ENCODE measurements at regions not wholly inside any gene's neighbourhood (a gene's known extent, or its start where the extent isn't known, plus 50 kb on each side); places are given as distances from the start of the nearest gene placed in this dataset.
"Not testable (repeated sequence)": the region's sequence is repeated elsewhere in the genome, so short reads cannot be mapped to it uniquely, and the experiment has no call there.

GRCh38 chr2:89029257-89029656 is 337.8 kb downstream of the RPIA start:
- DNase-seq (ENCODE audit: low spot score), result peak; percentile 6
- H3K79me2 ChIP-seq (replicated peaks; ENCODE audit: insufficient read depth); H3K27me3 Mint-ChIP-seq (ENCODE audit: insufficient read depth, low read depth, poor library complexity); H3K27ac Mint-ChIP-seq; H3K4me2 ChIP-seq; H3F3A ChIP-seq (replicated peaks; ENCODE audit: low read depth); H3K4me1 Mint-ChIP-seq; H3K9me2 ChIP-seq (ENCODE audit: insufficient read depth); H2AFZ ChIP-seq; H4K20me1 ChIP-seq (replicated peaks; ENCODE audit: insufficient read depth); H3K36me3 Mint-ChIP-seq (ENCODE audit: low read depth); H3K27ac ChIP-seq (ENCODE audit: low read depth); H3K36me3 ChIP-seq (ENCODE audit: insufficient read depth); H3K4me1 ChIP-seq (ENCODE audit: insufficient read depth); H3K4me3 Mint-ChIP-seq; ATAC-seq; H3K27me3 ChIP-seq (ENCODE audit: insufficient read depth); H3K4me3 ChIP-seq; H3K9me3 Mint-ChIP-seq: not testable (repeated sequence)
- TF ChIP-seq CTCF (conservative IDR thresholded peaks at IDR 0.05; ENCODE audit: low read depth in 2 of 2), result peak in 1 of 2 experiments; percentile 22; a peak in 2 of 4 replicates

- not testable (repeated sequence) for H3K27me3 Mint-ChIP-seq (ENCODE audit: insufficient read depth, low read depth, poor library complexity); H3K9me2 ChIP-seq (ENCODE audit: insufficient read depth); H4K20me1 ChIP-seq (replicated peaks; ENCODE audit: insufficient read depth); H3K9me3 Mint-ChIP-seq; H3K4me3 Mint-ChIP-seq; H3K27ac ChIP-seq (ENCODE audit: low read depth); H3F3A ChIP-seq (replicated peaks; ENCODE audit: low read depth); H3K4me2 ChIP-seq; H3K4me3 ChIP-seq; H3K4me1 ChIP-seq (ENCODE audit: insufficient read depth); H3K79me2 ChIP-seq (replicated peaks; ENCODE audit: insufficient read depth); H3K36me3 ChIP-seq (ENCODE audit: insufficient read depth); H3K4me1 Mint-ChIP-seq; H3K27me3 ChIP-seq (ENCODE audit: insufficient read depth); H3K36me3 Mint-ChIP-seq (ENCODE audit: low read depth); H2AFZ ChIP-seq; H3K27ac Mint-ChIP-seq
- TF ChIP-seq CTCF (conservative IDR thresholded peaks at IDR 0.05; ENCODE audit: low read depth in 2 of 2), result peak; percentile 74 to 89
- DNase-seq (ENCODE audit: low spot score) (peak; percentile 83), ATAC-seq (peak; percentile 99)
Observed at GRCh38 chr2:89048138-89049066, 356.9 kb downstream of the RPIA start.

GRCh38 chr2:89058616-89059015 is 367.1 kb downstream of the RPIA start:
- DNase-seq (ENCODE audit: low spot score); H3F3A ChIP-seq (replicated peaks; ENCODE audit: low read depth); H3K27me3 Mint-ChIP-seq (ENCODE audit: insufficient read depth, low read depth, poor library complexity); H3K36me3 ChIP-seq (ENCODE audit: insufficient read depth); H2AFZ ChIP-seq; H4K20me1 ChIP-seq (replicated peaks; ENCODE audit: insufficient read depth); H3K4me3 ChIP-seq; H3K4me1 ChIP-seq (ENCODE audit: insufficient read depth); H3K27ac Mint-ChIP-seq; H3K9me2 ChIP-seq (ENCODE audit: insufficient read depth); H3K27me3 ChIP-seq (ENCODE audit: insufficient read depth); H3K79me2 ChIP-seq (replicated peaks; ENCODE audit: insufficient read depth); ATAC-seq; H3K27ac ChIP-seq (ENCODE audit: low read depth); H3K36me3 Mint-ChIP-seq (ENCODE audit: low read depth); H3K4me1 Mint-ChIP-seq; H3K9me3 Mint-ChIP-seq; H3K4me2 ChIP-seq; H3K4me3 Mint-ChIP-seq: not testable (repeated sequence)

GRCh38 chr2:89061174-89061573 is 369.7 kb downstream of the RPIA start:
- H3K9me3 Mint-ChIP-seq; H3K27me3 Mint-ChIP-seq (ENCODE audit: insufficient read depth, low read depth, poor library complexity): not testable (repeated sequence)

GRCh38 chr2:89076771-89077170 is 385.3 kb downstream of the RPIA start:
- not testable (repeated sequence) for H3K9me2 ChIP-seq (ENCODE audit: insufficient read depth); H3K27me3 ChIP-seq (ENCODE audit: insufficient read depth); H3K36me3 ChIP-seq (ENCODE audit: insufficient read depth); H3F3A ChIP-seq (replicated peaks; ENCODE audit: low read depth); H3K4me1 Mint-ChIP-seq; H3K4me3 ChIP-seq; H3K4me2 ChIP-seq; H3K9me3 Mint-ChIP-seq; H3K4me3 Mint-ChIP-seq; H3K27me3 Mint-ChIP-seq (ENCODE audit: insufficient read depth, low read depth, poor library complexity); H4K20me1 ChIP-seq (replicated peaks; ENCODE audit: insufficient read depth); H3K4me1 ChIP-seq (ENCODE audit: insufficient read depth); H2AFZ ChIP-seq; H3K36me3 Mint-ChIP-seq (ENCODE audit: low read depth); H3K79me2 ChIP-seq (replicated peaks; ENCODE audit: insufficient read depth); H3K27ac ChIP-seq (ENCODE audit: low read depth)
- peak; percentile 89 for ATAC-seq
- peak overlapping the region; percentile 70; the same call in 1 of the 2 replicates for H3K27ac Mint-ChIP-seq
- peak; percentile 48 for DNase-seq (ENCODE audit: low spot score)

More at GRCh38 chr2:89061174-89061573, 369.7 kb downstream of the RPIA start:
- not testable (repeated sequence) for H3K79me2 ChIP-seq (replicated peaks; ENCODE audit: insufficient read depth); H3K36me3 ChIP-seq (ENCODE audit: insufficient read depth); H3F3A ChIP-seq (replicated peaks; ENCODE audit: low read depth); H3K4me1 ChIP-seq (ENCODE audit: insufficient read depth); H3K4me1 Mint-ChIP-seq; H3K4me3 Mint-ChIP-seq; H3K27ac Mint-ChIP-seq; ATAC-seq; H4K20me1 ChIP-seq (replicated peaks; ENCODE audit: insufficient read depth); DNase-seq (ENCODE audit: low spot score); H3K4me2 ChIP-seq; H2AFZ ChIP-seq; H3K36me3 Mint-ChIP-seq (ENCODE audit: low read depth); H3K27ac ChIP-seq (ENCODE audit: low read depth); H3K27me3 ChIP-seq (ENCODE audit: insufficient read depth); H3K9me2 ChIP-seq (ENCODE audit: insufficient read depth); H3K4me3 ChIP-seq
